ENCODE measurements at regions not wholly inside any gene's neighbourhood (a gene's known extent, or its start where the extent isn't known, plus 50 kb on each side); places are given as distances from the start of the nearest gene placed in this dataset.

GRCh38 chr13:37492075-37492474 is 106.5 kb downstream of the POSTN start (continued):
- TF ChIP-seq, protein P1, sequence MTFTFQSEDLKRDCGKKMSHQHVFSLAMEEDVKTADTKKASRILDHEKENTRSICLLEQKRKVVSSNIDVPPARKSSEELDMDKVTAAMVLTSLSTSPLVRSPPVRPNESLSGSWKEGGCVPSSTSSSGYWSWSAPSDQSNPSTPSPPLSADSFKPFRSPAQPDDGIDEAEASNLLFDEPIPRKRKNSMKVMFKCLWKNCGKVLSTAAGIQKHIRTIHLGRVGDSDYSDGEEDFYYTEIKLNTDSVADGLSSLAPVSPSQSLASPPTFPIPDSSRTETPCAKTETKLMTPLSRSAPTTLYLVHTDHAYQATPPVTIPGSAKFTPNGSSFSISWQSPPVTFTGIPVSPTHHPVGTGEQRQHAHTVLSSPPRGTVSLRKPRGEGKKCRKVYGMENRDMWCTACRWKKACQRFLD (tag by site-specific recombination; IDR thresholded peaks at IDR 0.05) = no peak
- no peak for TF ChIP-seq MEIS1 (CRISPR knock-in tag; IDR thresholded peaks at IDR 0.05; ENCODE audit: borderline replicate concordance)
- no peak for TF ChIP-seq YY2 (tag by site-specific recombination; IDR thresholded peaks at IDR 0.05)
- no peak for TF ChIP-seq ZNF514 (tag by site-specific recombination; IDR thresholded peaks at IDR 0.05)

DNA sequence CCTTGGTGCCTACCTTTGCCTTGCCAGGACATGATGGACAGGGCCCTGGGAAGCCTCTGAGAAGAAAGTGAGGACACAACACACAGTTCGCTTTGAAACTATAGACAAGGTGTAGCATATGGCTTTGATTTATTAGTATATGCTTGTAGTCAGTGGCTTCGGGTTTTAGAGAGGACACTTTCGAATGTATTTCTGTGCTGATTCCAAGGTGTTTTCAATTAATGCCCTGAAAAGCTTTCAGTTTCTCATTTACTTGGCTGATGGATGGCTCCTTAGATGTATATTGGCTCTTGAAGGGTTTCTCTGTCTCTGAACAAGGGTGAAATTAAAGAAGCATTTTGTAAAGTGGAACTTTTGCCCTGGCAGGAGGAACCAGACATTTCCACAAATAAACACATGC is 106.9 kb downstream of the POSTN start:
- no peak overlapping the region for H3K4me3 ChIP-seq (ENCODE audit: low read depth, low read length)
- H3K4me1 ChIP-seq (ENCODE audit: control insufficient read depth, insufficient read depth, low read length) = no peaks in the 10 kb centered on the region
- CTCF ChIA-PET = interaction anchor here (0.5 to 0.6 kb wide), 2 partner anchors 364 to 1424 kb away, joined by 3 read pairs; no protein-coding TSS in a partner anchor

DNA sequence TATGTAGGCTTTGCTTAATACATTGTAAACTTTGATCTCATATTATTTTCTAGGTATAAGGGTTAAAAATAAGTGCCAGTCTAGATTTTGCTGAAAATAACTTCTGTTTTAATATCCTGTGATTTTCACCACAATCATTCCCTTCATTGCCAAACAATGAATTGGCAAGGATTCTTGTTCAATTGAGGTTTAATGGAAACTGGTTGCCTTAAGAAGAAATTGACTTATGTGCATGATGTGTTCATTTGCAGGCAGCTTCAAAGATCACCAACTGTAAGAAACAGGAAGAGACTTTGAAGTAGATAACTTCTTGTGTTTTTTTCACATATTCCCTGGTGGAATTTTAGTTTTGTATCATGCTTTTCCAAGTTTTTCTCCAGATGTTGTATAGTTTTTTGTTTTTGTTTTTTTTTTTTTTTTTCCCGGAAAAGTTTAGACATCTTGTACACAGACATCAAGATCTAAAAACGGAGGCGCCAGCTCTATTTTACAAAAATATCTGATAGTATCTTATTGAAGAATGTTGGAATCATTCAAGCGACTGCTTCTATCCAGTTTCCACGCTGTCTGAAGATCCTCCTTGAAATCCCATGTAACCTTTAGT is 108.3 kb downstream of the POSTN start:
- CTCF ChIA-PET = no interaction called here
- POLR2A ChIA-PET = no interaction called here

More for the DNA sequence above, 106.9 kb downstream of the POSTN start:
- POLR2A ChIA-PET = no interaction called here
- no peaks in the 10 kb centered on the region for H3K9me3 ChIP-seq (ENCODE audit: control insufficient read depth, insufficient read depth, low read depth, low read length)
- no peaks in the 10 kb centered on the region for H3K36me3 ChIP-seq (ENCODE audit: control insufficient read depth in 2 of 2, insufficient read depth in 1 of 2, low read length in 2 of 2)
- TF ChIP-seq ZSCAN5A (tag by site-specific recombination; IDR thresholded peaks at IDR 0.05) (no peak), RBAK (tag by site-specific recombination; IDR thresholded peaks at IDR 0.05) (no peak), ZNF184 (tag by site-specific recombination; IDR thresholded peaks at IDR 0.05) (no peak), ZNF677 (tag by site-specific recombination; IDR thresholded peaks at IDR 0.05) (no peak), ZNF138 (tag by site-specific recombination; IDR thresholded peaks at IDR 0.05; ENCODE audit: borderline replicate concordance) (no peak), GLIS1 (tag by site-specific recombination; IDR thresholded peaks at IDR 0.05) (no peak)
- H3K27ac ChIP-seq (ENCODE audit: extremely low read depth, low read depth, low read length) = no peak overlapping the region

DNA sequence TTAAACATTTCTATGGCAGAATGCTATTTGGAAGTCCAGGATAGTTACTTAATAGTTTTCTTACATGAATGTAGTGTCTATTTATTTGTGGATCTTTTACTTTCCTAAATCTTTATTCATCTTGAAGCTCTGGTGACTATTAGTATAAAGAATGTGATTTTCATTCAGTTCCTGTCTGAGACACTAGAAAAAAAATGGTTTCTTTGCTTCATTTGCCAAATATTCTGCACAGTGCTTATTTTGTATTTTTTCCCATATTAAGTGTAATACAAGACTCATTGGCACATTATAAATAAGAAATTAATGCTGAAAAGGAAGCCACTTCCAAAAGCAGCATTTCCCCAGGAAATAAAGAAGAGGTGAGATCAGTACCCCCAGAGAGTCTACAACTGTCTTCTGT is 109.8 kb downstream of the POSTN start:
- Histone ChIP-seq H3K36me3 (ENCODE audit: control insufficient read depth in 2 of 2, insufficient read depth in 1 of 2, low read length in 2 of 2) (no peaks in the 10 kb centered on the region), H3K4me1 (ENCODE audit: control insufficient read depth, insufficient read depth, low read length) (no peaks in the 10 kb centered on the region; the same call in 1 of the 2 replicates), H3K9me3 (ENCODE audit: control insufficient read depth, insufficient read depth, low read depth, low read length) (no peaks in the 10 kb centered on the region), H3K4me3 (ENCODE audit: low read depth, low read length) (no peak overlapping the region), H3K27ac (ENCODE audit: extremely low read depth, low read depth, low read length) (no peak overlapping the region)
- ChIA-PET POLR2A (no interaction called here), CTCF (interaction anchor here (0.5 to 0.7 kb wide), 3 partner anchors 39 to 1069 kb away, joined by 3 to 4 read pairs (median 3); no protein-coding TSS in a partner anchor)
- TF ChIP-seq RBAK (tag by site-specific recombination; IDR thresholded peaks at IDR 0.05) (no peak), ZNF610 (tag by site-specific recombination; IDR thresholded peaks at IDR 0.05; ENCODE audit: borderline replicate concordance) (no peak), BCL11A (tag by site-specific recombination; IDR thresholded peaks at IDR 0.05; ENCODE audit: low read depth) (no peak), ZNF623 (tag by site-specific recombination; IDR thresholded peaks at IDR 0.05) (no peak), ZNF558 (tag by site-specific recombination; IDR thresholded peaks at IDR 0.05) (no peak)
- TF ChIP-seq, protein P2, sequence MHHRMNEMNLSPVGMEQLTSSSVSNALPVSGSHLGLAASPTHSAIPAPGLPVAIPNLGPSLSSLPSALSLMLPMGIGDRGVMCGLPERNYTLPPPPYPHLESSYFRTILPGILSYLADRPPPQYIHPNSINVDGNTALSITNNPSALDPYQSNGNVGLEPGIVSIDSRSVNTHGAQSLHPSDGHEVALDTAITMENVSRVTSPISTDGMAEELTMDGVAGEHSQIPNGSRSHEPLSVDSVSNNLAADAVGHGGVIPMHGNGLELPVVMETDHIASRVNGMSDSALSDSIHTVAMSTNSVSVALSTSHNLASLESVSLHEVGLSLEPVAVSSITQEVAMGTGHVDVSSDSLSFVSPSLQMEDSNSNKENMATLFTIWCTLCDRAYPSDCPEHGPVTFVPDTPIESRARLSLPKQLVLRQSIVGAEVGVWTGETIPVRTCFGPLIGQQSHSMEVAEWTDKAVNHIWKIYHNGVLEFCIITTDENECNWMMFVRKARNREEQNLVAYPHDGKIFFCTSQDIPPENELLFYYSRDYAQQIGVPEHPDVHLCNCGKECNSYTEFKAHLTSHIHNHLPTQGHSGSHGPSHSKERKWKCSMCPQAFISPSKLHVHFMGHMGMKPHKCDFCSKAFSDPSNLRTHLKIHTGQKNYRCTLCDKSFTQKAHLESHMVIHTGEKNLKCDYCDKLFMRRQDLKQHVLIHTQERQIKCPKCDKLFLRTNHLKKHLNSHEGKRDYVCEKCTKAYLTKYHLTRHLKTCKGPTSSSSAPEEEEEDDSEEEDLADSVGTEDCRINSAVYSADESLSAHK (tag by site-specific recombination; IDR thresholded peaks at IDR 0.05) = no peak
- TF ChIP-seq, protein P3, sequence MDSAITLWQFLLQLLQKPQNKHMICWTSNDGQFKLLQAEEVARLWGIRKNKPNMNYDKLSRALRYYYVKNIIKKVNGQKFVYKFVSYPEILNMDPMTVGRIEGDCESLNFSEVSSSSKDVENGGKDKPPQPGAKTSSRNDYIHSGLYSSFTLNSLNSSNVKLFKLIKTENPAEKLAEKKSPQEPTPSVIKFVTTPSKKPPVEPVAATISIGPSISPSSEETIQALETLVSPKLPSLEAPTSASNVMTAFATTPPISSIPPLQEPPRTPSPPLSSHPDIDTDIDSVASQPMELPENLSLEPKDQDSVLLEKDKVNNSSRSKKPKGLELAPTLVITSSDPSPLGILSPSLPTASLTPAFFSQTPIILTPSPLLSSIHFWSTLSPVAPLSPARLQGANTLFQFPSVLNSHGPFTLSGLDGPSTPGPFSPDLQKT (IDR thresholded peaks at IDR 0.05; ENCODE audit: borderline replicate concordance, low read depth, low read length) = no peak

More for the DNA sequence above, 108.3 kb downstream of the POSTN start:
- no peaks in the 10 kb centered on the region for H3K9me3 ChIP-seq (ENCODE audit: control insufficient read depth, insufficient read depth, low read depth, low read length)
- no peaks in the 10 kb centered on the region; the same call in 1 of the 2 replicates for H3K4me1 ChIP-seq (ENCODE audit: control insufficient read depth, insufficient read depth, low read length)
- H3K4me3 ChIP-seq (ENCODE audit: low read depth, low read length) = no peak overlapping the region
- TF ChIP-seq MYNN (tag by site-specific recombination; IDR thresholded peaks at IDR 0.05; ENCODE audit: borderline replicate concordance) (no peak), ZBTB21 (tag by site-specific recombination; IDR thresholded peaks at IDR 0.05) (no peak), ZNF274 (IDR thresholded peaks at IDR 0.05; ENCODE audit: low read length) (no peak), ZNF274 (tag by site-specific recombination; IDR thresholded peaks at IDR 0.05; ENCODE audit: borderline replicate concordance) (no peak), GLIS1 (tag by site-specific recombination; IDR thresholded peaks at IDR 0.05) (no peak), ZNF560 (tag by site-specific recombination; IDR thresholded peaks at IDR 0.05; ENCODE audit: borderline replicate concordance) (no peak), ZSCAN16 (tag by site-specific recombination; IDR thresholded peaks at IDR 0.05) (no peak), ZNF121 (tag by site-specific recombination; IDR thresholded peaks at IDR 0.05) (no peak), ATF2 (tag by site-specific recombination; IDR thresholded peaks at IDR 0.05; ENCODE audit: low read depth) (no peak), ZNF211 (tag by site-specific recombination; IDR thresholded peaks at IDR 0.05; ENCODE audit: low read depth) (no peak), ZNF629 (tag by site-specific recombination; IDR thresholded peaks at IDR 0.05) (no peak), ZNF701 (tag by site-specific recombination; IDR thresholded peaks at IDR 0.05) (no peak)
- H3K27ac ChIP-seq (ENCODE audit: extremely low read depth, low read depth, low read length) = no peak overlapping the region
- H3K36me3 ChIP-seq (ENCODE audit: control insufficient read depth in 2 of 2, insufficient read depth in 1 of 2, low read length in 2 of 2) = no peaks in the 10 kb centered on the region

Measured in HEK293 (cell line).